ENCODE measurements at regions not wholly inside any gene's neighbourhood (a gene's known extent, or its start where the extent isn't known, plus 50 kb on each side); places are given as distances from the start of the nearest gene placed in this dataset.

- TF ChIP-seq CTCF (conservative IDR thresholded peaks at IDR 0.05; ENCODE audit: low read depth, low read length) (no peak), EZH2 (IDR thresholded peaks at IDR 0.05; ENCODE audit: low read length, unreplicated experiment) (no peak), EZH2phosphoT487 (IDR thresholded peaks at IDR 0.05; ENCODE audit: borderline replicate concordance, low read length) (no peak)
Measured at GRCh38 chr7:109772161-109772560, 1202.5 kb downstream of the DNAJB9 start.

Measured in PC-3 (cell line).